ENCODE measurements at regions not wholly inside any gene's neighbourhood (a gene's known extent, or its start where the extent isn't known, plus 50 kb on each side); places are given as distances from the start of the nearest gene placed in this dataset.
"Not testable (repeated sequence)": the region's sequence is repeated elsewhere in the genome, so short reads cannot be mapped to it uniquely, and the experiment has no call there.

GRCh38 chr2:366706-367105, 78.8 kb upstream of the ALKAL2 start:
- no peak for DNase-seq

GRCh38 chr2:365367-366275, 77.7 kb upstream of the ALKAL2 start:
- no peak for DNase-seq

GRCh38 chr2:363824-364470, 76.1 kb upstream of the ALKAL2 start:
- no peak for DNase-seq

GRCh38 chr2:362924-363323, 75.0 kb upstream of the ALKAL2 start:
- DNase-seq: no peak

- no peak for DNase-seq
These were observed 72.2 kb upstream of the ALKAL2 start for GRCh38 chr2:360124-360523.

GRCh38 chr2:359047-359446, 71.2 kb upstream of the ALKAL2 start:
- DNase-seq: no peak

GRCh38 chr2:357811-358210, 69.9 kb upstream of the ALKAL2 start:
- no peak for DNase-seq

- not testable (repeated sequence) for DNase-seq
These were observed 68.4 kb upstream of the ALKAL2 start for GRCh38 chr2:356304-356703.

- DNase-seq: no peak
These were observed 67.9 kb upstream of the ALKAL2 start for GRCh38 chr2:355773-356172.

GRCh38 chr2:352696-353095, 64.8 kb upstream of the ALKAL2 start:
- no peak for DNase-seq

GRCh38 chr2:349390-349789, 61.5 kb upstream of the ALKAL2 start:
- DNase-seq: no peak

GRCh38 chr2:348361-348916, 60.5 kb upstream of the ALKAL2 start:
- DNase-seq: no peak

- DNase-seq: no peak
These were observed 56.9 kb upstream of the ALKAL2 start for GRCh38 chr2:344811-345210.

- DNase-seq: no peak
These were observed 55.5 kb upstream of the ALKAL2 start for GRCh38 chr2:343355-343754.

GRCh38 chr2:341912-342311, 54.0 kb upstream of the ALKAL2 start:
- no peak for DNase-seq

GRCh38 chr2:341017-341542, 53.2 kb upstream of the ALKAL2 start:
- no peak for DNase-seq

Data from NCI-H1048 (cell line).